ENCODE measurements at regions not wholly inside any gene's neighbourhood (a gene's known extent, or its start where the extent isn't known, plus 50 kb on each side); places are given as distances from the start of the nearest gene placed in this dataset.

- Histone ChIP-seq H3K27ac (ENCODE audit: low read depth in 1 of 2, low read length in 2 of 2) (no peak overlapping the region), H3K36me3 (ENCODE audit: insufficient read depth, low read length) (no peaks in the 10 kb centered on the region), H3K9me3 (ENCODE audit: control insufficient read depth in 1 of 2, insufficient read depth in 1 of 2, low read length in 2 of 2) (peaks cover 0 to 4% of the 10 kb centered on the region in 2 experiments), H3K4me1 (ENCODE audit: insufficient read depth, low read length) (no peaks in the 10 kb centered on the region), H3K27me3 (ENCODE audit: control insufficient read depth in 1 of 2, insufficient read depth in 2 of 2, low read length in 2 of 2) (no peaks in the 10 kb centered on the region), H3K4me3 (ENCODE audit: low read length) (no peak overlapping the region)
- intact Hi-C loops (cut with DNase I, micrococcal nuclease), result no loop called here
- no peak for ATAC-seq (ENCODE audit: poor library complexity)
- H3K27ac Mint-ChIP-seq, result no peak overlapping the region
- H3K9me3 Mint-ChIP-seq, result no peaks in the 10 kb centered on the region
- H3K4me3 Mint-ChIP-seq, result no peak overlapping the region
- no peak for DNase-seq
- no peaks in the 10 kb centered on the region for H3K27me3 Mint-ChIP-seq
- no peaks in the 10 kb centered on the region for H3K4me1 Mint-ChIP-seq (ENCODE audit: low read depth)
- POLR2A ChIA-PET, result no interaction called here
- CTCF ChIA-PET, result no interaction called here
- TF ChIP-seq CTCF (IDR thresholded peaks at IDR 0.05), result no peak
- H3K36me3 Mint-ChIP-seq (ENCODE audit: low read depth), result no peaks in the 10 kb centered on the region
Observed at GRCh38 chr11:15580775-15581095, 466.0 kb downstream of the INSC start.

GRCh38 chr11:15584158-15584557, 469.4 kb downstream of the INSC start:
- Histone ChIP-seq H3K9me3 (ENCODE audit: control insufficient read depth in 1 of 2, insufficient read depth in 1 of 2, low read length in 2 of 2) (peaks cover 0 to 4% of the 10 kb centered on the region in 2 experiments), H3K4me3 (ENCODE audit: low read length) (no peak overlapping the region)
- H3K9me3 Mint-ChIP-seq, result no peaks in the 10 kb centered on the region

GRCh38 chr11:15585602-15586331, 471.0 kb downstream of the INSC start:
- POLR2A ChIA-PET, result no interaction called here
- Histone ChIP-seq H3K9me3 (ENCODE audit: control insufficient read depth in 1 of 2, insufficient read depth in 1 of 2, low read length in 2 of 2) (peaks cover 0 to 4% of the 10 kb centered on the region in 2 experiments), H3K27ac (ENCODE audit: low read depth in 1 of 2, low read length in 2 of 2) (no peak overlapping the region), H3K27me3 (ENCODE audit: control insufficient read depth in 1 of 2, insufficient read depth in 2 of 2, low read length in 2 of 2) (no peaks in the 10 kb centered on the region), H3K36me3 (ENCODE audit: insufficient read depth, low read length) (no peaks in the 10 kb centered on the region), H3K4me1 (ENCODE audit: insufficient read depth, low read length) (no peaks in the 10 kb centered on the region), H3K4me3 (ENCODE audit: low read length) (no peak overlapping the region)
- Mint-ChIP-seq H3K27me3 (no peaks in the 10 kb centered on the region), H3K4me3 (no peak overlapping the region), H3K9me3 (no peaks in the 10 kb centered on the region), H3K36me3 (ENCODE audit: low read depth) (no peaks in the 10 kb centered on the region), H3K4me1 (ENCODE audit: low read depth) (no peaks in the 10 kb centered on the region), H3K27ac (no peak overlapping the region)
- TF ChIP-seq CTCF (IDR thresholded peaks at IDR 0.05), result no peak
- no peak for ATAC-seq (ENCODE audit: poor library complexity)
- intact Hi-C loops (cut with DNase I, micrococcal nuclease), result loop anchor here in 1 of 2 experiments (5.0 kb wide), 1 partner anchor 1092 kb away; no protein-coding TSS in a partner anchor
- no peak for DNase-seq
- CTCF ChIA-PET, result no interaction called here

More at GRCh38 chr11:15584158-15584557, 469.4 kb downstream of the INSC start:
- Histone ChIP-seq H3K4me1 (ENCODE audit: insufficient read depth, low read length) (no peaks in the 10 kb centered on the region), H3K27me3 (ENCODE audit: control insufficient read depth in 1 of 2, insufficient read depth in 2 of 2, low read length in 2 of 2) (no peaks in the 10 kb centered on the region), H3K36me3 (ENCODE audit: insufficient read depth, low read length) (no peaks in the 10 kb centered on the region), H3K27ac (ENCODE audit: low read depth in 1 of 2, low read length in 2 of 2) (no peak overlapping the region)
- H3K4me1 Mint-ChIP-seq (ENCODE audit: low read depth), result no peaks in the 10 kb centered on the region
- CTCF ChIA-PET, result no interaction called here
- intact Hi-C loops (cut with DNase I, micrococcal nuclease), result no loop called here
- H3K27me3 Mint-ChIP-seq, result no peaks in the 10 kb centered on the region
- DNase-seq (no peak), ATAC-seq (ENCODE audit: poor library complexity) (no peak)
- H3K27ac Mint-ChIP-seq, result no peak overlapping the region
- POLR2A ChIA-PET, result no interaction called here
- no peaks in the 10 kb centered on the region for H3K36me3 Mint-ChIP-seq (ENCODE audit: low read depth)
- no peak overlapping the region for H3K4me3 Mint-ChIP-seq
- no peak for TF ChIP-seq CTCF (IDR thresholded peaks at IDR 0.05)
